Endothelial cell of umbilical vein (primary cell): ENCODE measurements at regions not wholly inside any gene's neighbourhood (a gene's known extent, or its start where the extent isn't known, plus 50 kb on each side); places are given as distances from the start of the nearest gene placed in this dataset.

ENCODE experiments used
- BruUV-seq: library from RNA; stranded (reverse); fragments of 400-500 nt; replicated peaks from 2 replicates; lab custom pipeline; 2021; lab: Mats Ljungman, UMichigan
- CTCF ChIA-PET: fragments of 300-600, 350-600 bp; sonication (Branson Sonifier 250); formaldehyde crosslinking; loops from one replicate; lab custom pipeline; 2021; ENCODE audit warnings: antibody characterized with exemption, inconsistent platforms; lab: Charles Lee
- POLR2A ChIA-PET: fragments of 300-600, 350-600 bp; sonication (Branson Sonifier 250); formaldehyde crosslinking; loops from one replicate; lab custom pipeline; 2021; ENCODE audit warnings: antibody characterized with exemption, inconsistent platforms; lab: Charles Lee
- DNase-seq: peaks from one replicate; pipeline ENCODE4 v3.0.0-alpha.2; 2011; ENCODE audit warnings: low read depth, low spot score
- FAIRE-seq: peaks from 2 replicates; lab custom pipeline; 2011; peaks lifted over from hg19 to GRCh38; lab: Jason Lieb, UNC
- H2AFZ ChIP-seq: 2 replicates; pipeline ENCODE4 v1.6.0; 2012; ENCODE audit warnings: low read depth, low read length, control low read depth, inconsistent platforms
- H3K27ac ChIP-seq: 2 replicates; pipeline ENCODE4 v1.5.1; 2011; ENCODE audit warnings: low read depth, mild to moderate bottlenecking, control low read depth, low read length, moderate library complexity; ENCODE audit not compliant: insufficient read depth
- H3K27me3 ChIP-seq, 2 experiments: 2 replicates each; pipeline versions ENCODE4 v1.6.0 to v1.6.1; 2011; ENCODE audit warnings: low read length in 2 of 2, mixed read lengths in 1 of 2; ENCODE audit not compliant: control insufficient read depth in 2 of 2, insufficient read depth in 2 of 2
- H3K36me3 ChIP-seq, 2 experiments: 2 replicates in 1 of 2; 3 replicates in 1 of 2; pipeline ENCODE4 v1.5.1; 2011; ENCODE audit warnings: low read length in 2 of 2, mild to moderate bottlenecking in 1 of 2, moderate library complexity in 1 of 2; ENCODE audit not compliant: control insufficient read depth in 2 of 2, insufficient read depth in 2 of 2; ENCODE audit errors: extremely low read depth in 1 of 2
- H3K4me1 ChIP-seq: 3 replicates; pipeline ENCODE4 v1.5.1; 2011; ENCODE audit warnings: mild to moderate bottlenecking, low read length; ENCODE audit not compliant: control insufficient read depth, insufficient read depth; ENCODE audit errors: extremely low read depth
- H3K4me2 ChIP-seq: 2 replicates; pipeline ENCODE4 v1.6.1; 2011; ENCODE audit warnings: low read length, control low read depth, mixed read lengths; ENCODE audit not compliant: insufficient read depth
- H3K4me3 ChIP-seq, 3 experiments: fragments of 200-600 bp in 1 of 3; sonication (generic), shearing (Covaris generic) in 1 of 3; replicated peaks in 1 of 3; 2 replicates each; pipeline ENCODE4 v1.5.1; 2011 to 2016; ENCODE audit warnings: control low read depth in 3 of 3, low read length in 3 of 3, mild to moderate bottlenecking in 2 of 3, inconsistent platforms in 1 of 3, low read depth in 1 of 3, moderate library complexity in 1 of 3; ENCODE audit not compliant: insufficient read depth in 1 of 3
- H3K79me2 ChIP-seq: 2 replicates; pipeline ENCODE4 v1.6.0; 2012; ENCODE audit warnings: low read length, inconsistent platforms; ENCODE audit not compliant: control insufficient read depth, insufficient read depth
- H3K9ac ChIP-seq: replicated peaks from 2 replicates; pipeline ENCODE3; 2011; ENCODE audit warnings: low read length, control low read depth; ENCODE audit not compliant: insufficient read depth; ENCODE audit errors: extremely low read depth
- H3K9me1 ChIP-seq: replicated peaks from 3 replicates; pipeline ENCODE4 v1.6.0; 2011; ENCODE audit warnings: mild to moderate bottlenecking, low read length; ENCODE audit not compliant: control insufficient read depth, insufficient read depth; ENCODE audit errors: extremely low read depth
- H3K9me3 ChIP-seq: replicated peaks from 2 replicates; pipeline ENCODE4 v1.5.1; 2012; ENCODE audit warnings: low read length, inconsistent platforms; ENCODE audit not compliant: control insufficient read depth, insufficient read depth
- H4K20me1 ChIP-seq: replicated peaks from 2 replicates; pipeline ENCODE3; 2011; ENCODE audit warnings: mild to moderate bottlenecking, low read length; ENCODE audit not compliant: control insufficient read depth, insufficient read depth; ENCODE audit errors: extremely low read depth
- CTCF ChIP-seq, 2 donors: IDR thresholded peaks; 1 replicate in 1 of 2; 2 replicates in 1 of 2; pipeline ENCODE4 v1.5.1; 2011; ENCODE audit warnings: low read length in 2 of 2, mild to moderate bottlenecking in 2 of 2, moderate library complexity in 2 of 2, control low read depth in 1 of 2, inconsistent platforms in 1 of 2, low read depth in 1 of 2; ENCODE audit not compliant: insufficient read depth in 1 of 2; ENCODE audit errors: extremely low read depth in 1 of 2
- EZH2 ChIP-seq: IDR thresholded peaks from 2 replicates; pipeline ENCODE4 v1.6.1; 2012; ENCODE audit warnings: borderline replicate concordance, low read depth, mild to moderate bottlenecking, moderate library complexity, low read length, inconsistent platforms; ENCODE audit not compliant: severe bottlenecking
- FOS ChIP-seq: IDR thresholded peaks from 2 replicates; pipeline ENCODE4 v1.6.1; 2011; ENCODE audit warnings: mild to moderate bottlenecking, low read length, moderate library complexity, borderline replicate concordance; ENCODE audit not compliant: insufficient read depth
- GATA2 ChIP-seq: IDR thresholded peaks from 2 replicates; pipeline ENCODE4 v1.7.0; 2011; ENCODE audit warnings: low read depth, mild to moderate bottlenecking, moderate library complexity, mixed read lengths, low read length; ENCODE audit not compliant: insufficient read length, insufficient read depth
- JUN ChIP-seq: IDR thresholded peaks from 2 replicates; pipeline ENCODE4 v1.6.1; 2011; ENCODE audit warnings: borderline replicate concordance, low read depth; ENCODE audit not compliant: insufficient read length, insufficient read depth
- MAX ChIP-seq: IDR thresholded peaks from 2 replicates; pipeline ENCODE4 v1.6.1; 2011; ENCODE audit not compliant: insufficient read depth, insufficient read length
- MYC ChIP-seq: IDR thresholded peaks from one replicate; pipeline ENCODE4 v1.6.1; 2011; ENCODE audit warnings: mild to moderate bottlenecking, low read depth, low read length
- POLR2A ChIP-seq: IDR thresholded peaks from 2 replicates; pipeline ENCODE4 v1.6.1; 2012; ENCODE audit warnings: low read depth, mild to moderate bottlenecking, control low read depth, low read length
- POLR2AphosphoS5 ChIP-seq: IDR thresholded peaks from 2 replicates; pipeline ENCODE4 v1.6.1; 2012; ENCODE audit warnings: low read depth, mild to moderate bottlenecking, control low read depth, low read length, moderate library complexity; ENCODE audit not compliant: insufficient read depth
- dilution Hi-C: fragments of 300-500 bp; cut with MboI; formaldehyde crosslinking; loops from one replicate; pipeline ENCODE4 v1.15.0; 2019; ENCODE audit warnings: low sequenced_read_pairs; ENCODE audit not compliant: extremely low pct_ligation_motif_present
- intact Hi-C: fragments of 100-400 bp; cut with micrococcal nuclease; formaldehyde crosslinking; loops from one replicate; pipeline ENCODE4 v1.10.0; 2022

GRCh38 chr18:79629606-79630005 lies 50.0 kb upstream of the CTDP1 start:
- no peaks in the 10 kb centered on the region for H4K20me1 ChIP-seq
- no peaks in the 10 kb centered on the region for H3K9me3 ChIP-seq
- no peaks in the 10 kb centered on the region for H3K9me1 ChIP-seq
- H3K36me3 ChIP-seq: no peaks in the 10 kb centered on the region
- no peak overlapping the region for H3K27ac ChIP-seq
- no peak overlapping the region for H3K4me2 ChIP-seq
- dilution Hi-C loops: no loop called here
- H3K4me3 ChIP-seq: no peak overlapping the region
- intact Hi-C loops: no loop called here
- peaks cover 10% of the 10 kb centered on the region for H3K4me1 ChIP-seq
- TF ChIP-seq POLR2AphosphoS5 (no peak), MAX (no peak), EZH2 (no peak), FOS (no peak), CTCF (IDR thresholded peaks at IDR 0.05; ENCODE audit: extremely low read depth in 1 of 2, insufficient read depth in 1 of 2, low read depth in 1 of 2, low read length in 2 of 2) (no peak), JUN (no peak), GATA2 (no peak), POLR2A (no peak), MYC (no peak)
- ChIA-PET POLR2A (no interaction called here), CTCF (interaction anchor here (1.4 kb wide), 1 partner anchor 15 kb away, joined by 3 read pairs; no protein-coding TSS in a partner anchor)
- no peak overlapping the region for H3K9ac ChIP-seq
- H2AFZ ChIP-seq: no peak overlapping the region
- DNase-seq (no peak), FAIRE-seq (no peak)
- H3K27me3 ChIP-seq: no peaks in the 10 kb centered on the region
- H3K79me2 ChIP-seq: no peaks in the 10 kb centered on the region
- BruUV-seq: no TSS peak
